GM12872 (cell line): ENCODE measurements at regions not wholly inside any gene's neighbourhood (a gene's known extent, or its start where the extent isn't known, plus 50 kb on each side); places are given as distances from the start of the nearest gene placed in this dataset.

Source experiments
- CTCF ChIP-seq: IDR thresholded peaks from 3 replicates; pipeline ENCODE4 v1.5.1; 2011; ENCODE audit warnings: low read depth, mild to moderate bottlenecking, low read length, moderate library complexity; ENCODE audit not compliant: insufficient read depth

GRCh38 chr13:68645814-68646213, 1415.7 kb upstream of the PCDH9 start:
- no peak for TF ChIP-seq CTCF

- no peak for TF ChIP-seq CTCF
These were observed 1414.5 kb upstream of the PCDH9 start for GRCh38 chr13:68644611-68645010.

GRCh38 chr13:68636784-68637183, 1406.6 kb upstream of the PCDH9 start:
- no peak for TF ChIP-seq CTCF

GRCh38 chr13:68628994-68629393, 1398.9 kb upstream of the PCDH9 start:
- no peak for TF ChIP-seq CTCF

GRCh38 chr13:68627379-68627778, 1397.2 kb upstream of the PCDH9 start:
- TF ChIP-seq CTCF: no peak

GRCh38 chr13:68616600-68617222, 1386.6 kb upstream of the PCDH9 start:
- TF ChIP-seq CTCF: no peak

GRCh38 chr13:68609661-68610060, 1379.5 kb upstream of the PCDH9 start:
- TF ChIP-seq CTCF: no peak
